Ishikawa (cell line): ENCODE measurements at regions not wholly inside any gene's neighbourhood (a gene's known extent, or its start where the extent isn't known, plus 50 kb on each side); places are given as distances from the start of the nearest gene placed in this dataset.

Experiments
- EP300 ChIP-seq: IDR thresholded peaks from 2 replicates; pipeline ENCODE4 v1.6.1; 2012; ENCODE audit warnings: borderline replicate concordance
- NFIC ChIP-seq: IDR thresholded peaks from 2 replicates; pipeline ENCODE4 v1.6.1; 2012
- ZBTB7A ChIP-seq: IDR thresholded peaks from 2 replicates; pipeline ENCODE4 v1.6.1; 2012; ENCODE audit warnings: low read depth

DNA sequence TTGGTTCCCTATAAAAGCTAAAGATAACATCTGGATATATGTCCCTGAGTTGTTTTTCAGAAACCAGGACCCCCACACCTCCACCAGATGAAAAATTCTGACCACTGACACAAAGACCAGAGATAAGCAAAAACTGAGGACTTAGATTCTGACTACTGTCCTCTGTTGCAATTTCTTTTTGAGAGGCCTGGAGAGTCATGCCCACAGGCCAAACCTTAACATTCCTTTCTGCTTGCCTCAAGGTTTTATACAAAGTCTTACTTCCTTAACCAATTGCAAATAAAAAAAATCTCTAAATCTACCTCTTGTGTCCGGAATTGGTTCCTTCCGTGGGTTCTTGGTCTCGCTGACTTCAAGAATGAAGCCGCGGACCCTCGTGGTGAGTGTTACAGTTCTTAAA is 228.5 kb downstream of the ABCC12 start:
- TF ChIP-seq NFIC (no peak), EP300 (no peak), ZBTB7A (no peak)
